Vagina (tissue), 2 donors: ENCODE measurements at regions not wholly inside any gene's neighbourhood (a gene's known extent, or its start where the extent isn't known, plus 50 kb on each side); places are given as distances from the start of the nearest gene placed in this dataset.

Source experiments
- DNase-seq, 2 donors: peaks; one replicate each; pipeline ENCODE4 v3.0.0-alpha.2; 2017; ENCODE audit errors: extremely low spot score in 2 of 2
- H3K27ac ChIP-seq: fragments of 200-600 bp; sonication (generic); one replicate; pipeline ENCODE4 v1.5.1; 2019
- H3K27me3 ChIP-seq: fragments of 200-600 bp; sonication (generic); one replicate; pipeline ENCODE4 v1.5.1; 2019
- H3K36me3 ChIP-seq, 2 donors: fragments of 200-600 bp; sonication (generic); one replicate each; pipeline ENCODE4 v1.5.1; 2017 to 2019
- H3K4me1 ChIP-seq: fragments of 200-600 bp; sonication (generic); one replicate; pipeline ENCODE4 v1.5.1; 2019
- H3K4me3 ChIP-seq, 2 donors: fragments of 200-600 bp; sonication (generic); 1 replicate in 1 of 2; 2 replicates in 1 of 2; pipeline ENCODE4 v1.5.1; 2016 to 2019
- H3K9me3 ChIP-seq: fragments of 200-600 bp; sonication (generic); one replicate; pipeline ENCODE4 v1.5.1; 2019
- POLR2A ChIP-seq, 2 donors: fragments of 450-650 bp; IDR thresholded peaks; one replicate each; pipeline ENCODE4 v1.6.1; 2017; ENCODE audit warnings: antibody characterized with exemption in 2 of 2, mild to moderate bottlenecking in 2 of 2, moderate library complexity in 2 of 2
- POLR2AphosphoS5 ChIP-seq, 2 donors: sonication (generic); formaldehyde crosslinking; IDR thresholded peaks; one replicate each; pipeline ENCODE4 v1.9.0; 2017; ENCODE audit warnings: antibody characterized with exemption in 2 of 2, mild to moderate bottlenecking in 2 of 2, low read depth in 1 of 2; ENCODE audit not compliant: insufficient read depth in 1 of 2
- intact Hi-C: fragments of 100-400 bp; cut with DNase I; formaldehyde crosslinking; loops from one replicate; pipeline ENCODE4 v1.15.1; 2023
- TF ChIP-seq, protein P1 (sequence below), 3 experiments: fragments of 450-650 bp in 2 of 3; fragments of 200-600 bp in 1 of 3; sonication (generic) in 1 of 3; IDR thresholded peaks; one replicate each; pipeline ENCODE4 v1.5.1; 2017 to 2019; ENCODE audit warnings: antibody characterized with exemption in 3 of 3, mild to moderate bottlenecking in 2 of 3, moderate library complexity in 2 of 3

DNA sequence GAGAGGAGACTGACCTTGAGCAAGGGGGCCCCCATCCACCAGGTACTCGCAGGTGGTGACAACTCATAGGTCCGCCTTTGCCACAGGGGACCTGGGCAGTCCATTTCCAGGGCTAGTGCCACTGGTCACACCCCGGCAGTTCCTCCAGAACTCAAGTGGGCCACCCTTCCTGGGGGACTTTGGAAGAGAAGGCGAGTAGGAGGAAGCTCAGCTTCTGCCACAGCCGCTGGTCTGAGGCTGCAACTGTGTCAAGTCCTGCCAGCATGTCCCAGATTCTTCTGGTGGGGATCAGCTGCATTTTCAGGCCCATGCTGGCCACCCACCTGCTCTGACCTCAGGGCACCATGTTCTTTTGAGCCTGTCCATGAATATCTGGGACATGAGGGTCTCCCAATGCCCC, 423.9 kb upstream of the MYT1L start:
- Histone ChIP-seq H3K4me3 (no peak overlapping the region), H3K4me1 (no peaks in the 10 kb centered on the region), H3K27me3 (no peaks in the 10 kb centered on the region), H3K36me3 (no peaks in the 10 kb centered on the region), H3K9me3 (no peaks in the 10 kb centered on the region), H3K27ac (no peak overlapping the region)
- DNase-seq = no peak
- TF ChIP-seq POLR2A (IDR thresholded peaks at IDR 0.05) (no peak), POLR2AphosphoS5 (IDR thresholded peaks at IDR 0.05; ENCODE audit: insufficient read depth in 1 of 2, low read depth in 1 of 2) (no peak)
- TF ChIP-seq, protein P1, sequence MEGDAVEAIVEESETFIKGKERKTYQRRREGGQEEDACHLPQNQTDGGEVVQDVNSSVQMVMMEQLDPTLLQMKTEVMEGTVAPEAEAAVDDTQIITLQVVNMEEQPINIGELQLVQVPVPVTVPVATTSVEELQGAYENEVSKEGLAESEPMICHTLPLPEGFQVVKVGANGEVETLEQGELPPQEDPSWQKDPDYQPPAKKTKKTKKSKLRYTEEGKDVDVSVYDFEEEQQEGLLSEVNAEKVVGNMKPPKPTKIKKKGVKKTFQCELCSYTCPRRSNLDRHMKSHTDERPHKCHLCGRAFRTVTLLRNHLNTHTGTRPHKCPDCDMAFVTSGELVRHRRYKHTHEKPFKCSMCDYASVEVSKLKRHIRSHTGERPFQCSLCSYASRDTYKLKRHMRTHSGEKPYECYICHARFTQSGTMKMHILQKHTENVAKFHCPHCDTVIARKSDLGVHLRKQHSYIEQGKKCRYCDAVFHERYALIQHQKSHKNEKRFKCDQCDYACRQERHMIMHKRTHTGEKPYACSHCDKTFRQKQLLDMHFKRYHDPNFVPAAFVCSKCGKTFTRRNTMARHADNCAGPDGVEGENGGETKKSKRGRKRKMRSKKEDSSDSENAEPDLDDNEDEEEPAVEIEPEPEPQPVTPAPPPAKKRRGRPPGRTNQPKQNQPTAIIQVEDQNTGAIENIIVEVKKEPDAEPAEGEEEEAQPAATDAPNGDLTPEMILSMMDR (IDR thresholded peaks at IDR 0.05) = no peak
- intact Hi-C loops = no loop called here

DNA sequence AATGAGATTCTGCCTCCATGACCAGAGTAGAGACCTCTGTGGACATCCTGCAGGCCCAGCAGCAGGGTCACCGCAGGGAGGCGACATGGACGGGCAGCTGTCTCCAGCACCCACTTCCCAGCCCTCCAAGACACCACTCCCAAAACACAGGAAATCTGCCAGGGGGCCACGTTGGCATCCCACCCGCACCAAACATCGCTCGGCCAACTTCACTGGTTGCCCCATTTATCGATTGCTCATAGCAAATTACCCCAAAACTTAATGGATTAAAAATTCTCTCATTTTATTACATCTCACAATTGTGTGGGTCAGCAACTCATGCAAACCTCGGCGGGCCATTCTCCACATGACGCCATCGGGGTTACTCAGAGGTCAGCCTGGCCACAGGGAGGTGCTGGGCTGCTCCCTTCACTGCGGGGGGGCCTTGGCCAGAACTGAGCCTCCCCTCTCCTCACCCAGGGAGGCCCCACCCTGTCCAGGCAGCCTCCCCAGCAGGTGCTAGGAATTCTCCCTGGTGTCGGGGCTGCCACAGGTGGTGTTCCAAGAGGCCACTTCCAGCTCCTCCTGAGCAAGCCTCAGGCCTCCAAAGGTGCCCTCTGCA, 420.7 kb upstream of the MYT1L start:
- Histone ChIP-seq H3K9me3 (no peaks in the 10 kb centered on the region), H3K36me3 (no peaks in the 10 kb centered on the region), H3K27ac (no peak overlapping the region), H3K27me3 (no peaks in the 10 kb centered on the region), H3K4me1 (no peaks in the 10 kb centered on the region), H3K4me3 (no peak overlapping the region)
- DNase-seq = no peak
- intact Hi-C loops = no loop called here
- TF ChIP-seq, protein P1 (IDR thresholded peaks at IDR 0.05) = no peak
- TF ChIP-seq POLR2AphosphoS5 (IDR thresholded peaks at IDR 0.05; ENCODE audit: insufficient read depth in 1 of 2, low read depth in 1 of 2) (no peak), POLR2A (IDR thresholded peaks at IDR 0.05) (no peak)

DNA sequence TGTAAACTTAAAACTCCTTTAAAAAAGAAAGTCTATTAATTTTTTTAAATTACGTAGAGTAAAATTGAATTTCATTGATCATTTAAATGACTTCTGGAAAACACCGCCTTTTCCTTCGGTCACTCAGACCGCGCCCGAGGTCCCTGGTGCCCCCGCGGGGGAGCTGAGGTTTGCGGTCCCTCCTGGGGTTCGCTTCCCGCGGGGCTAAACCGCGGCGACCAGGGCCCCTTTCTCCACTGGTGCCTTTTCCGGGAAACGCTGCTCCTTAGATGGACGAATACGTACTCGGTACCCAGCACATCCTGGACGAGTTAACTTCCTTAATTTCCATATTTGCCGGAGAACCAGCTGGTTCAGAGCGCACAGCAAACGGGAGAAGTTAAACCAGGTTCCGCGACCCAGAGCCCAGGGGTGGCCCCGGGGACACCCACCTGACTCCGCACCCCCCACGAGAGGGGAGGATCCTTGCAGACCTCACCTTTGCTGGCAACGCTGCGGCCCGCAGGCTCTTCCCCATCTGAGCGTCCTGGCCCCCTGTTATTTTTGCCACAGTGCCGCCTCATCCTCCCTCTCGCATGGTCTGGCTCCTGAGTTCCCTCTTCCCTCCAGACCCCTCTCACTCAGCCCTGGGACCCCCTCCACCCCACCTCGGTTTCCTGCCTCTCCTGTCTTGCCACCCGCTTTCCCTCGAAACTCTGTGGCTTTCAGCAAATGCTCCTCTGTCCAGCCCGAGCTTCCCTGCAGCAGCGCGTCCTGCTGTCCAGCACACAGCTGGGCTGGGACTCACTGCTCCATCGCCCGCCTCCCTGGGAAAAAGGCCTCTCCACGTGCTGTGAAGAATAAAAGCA, 420.0 kb upstream of the MYT1L start:
- intact Hi-C loops = no loop called here
- H3K9me3 ChIP-seq = no peaks in the 10 kb centered on the region
- no peaks in the 10 kb centered on the region for H3K27me3 ChIP-seq
- DNase-seq = no peak
- no peaks in the 10 kb centered on the region for H3K4me1 ChIP-seq
- no peaks in the 10 kb centered on the region for H3K36me3 ChIP-seq
- TF ChIP-seq POLR2A (IDR thresholded peaks at IDR 0.05) = no peak
- TF ChIP-seq POLR2AphosphoS5 (IDR thresholded peaks at IDR 0.05; ENCODE audit: insufficient read depth in 1 of 2, low read depth in 1 of 2) = no peak
- TF ChIP-seq, protein P1 (IDR thresholded peaks at IDR 0.05) = no peak
- no peak overlapping the region for H3K27ac ChIP-seq
- no peak overlapping the region for H3K4me3 ChIP-seq

DNA sequence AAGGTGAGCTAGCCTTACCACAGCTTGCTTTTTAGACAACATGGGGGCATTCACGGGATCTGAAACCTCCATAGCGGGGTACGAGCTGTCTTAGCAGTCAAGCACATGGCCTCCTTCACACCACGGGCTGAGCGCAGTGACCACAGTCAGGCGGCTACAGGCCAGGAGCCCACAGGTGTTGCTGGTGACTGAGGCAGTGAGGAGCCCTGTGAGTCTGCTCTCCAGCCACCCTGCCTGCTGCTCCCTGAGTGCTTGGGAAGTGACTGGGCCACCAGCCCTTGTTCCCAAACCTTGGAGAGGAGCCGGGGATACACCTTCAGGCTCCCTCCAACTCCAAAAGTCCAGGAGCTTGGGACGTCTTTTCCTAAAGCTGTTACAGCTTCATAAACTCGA, 418.1 kb upstream of the MYT1L start:
- H3K4me1 ChIP-seq = no peaks in the 10 kb centered on the region
- no peaks in the 10 kb centered on the region for H3K36me3 ChIP-seq
- no peaks in the 10 kb centered on the region for H3K27me3 ChIP-seq
- no peaks in the 10 kb centered on the region for H3K9me3 ChIP-seq
- H3K27ac ChIP-seq = no peak overlapping the region
- TF ChIP-seq POLR2AphosphoS5 (IDR thresholded peaks at IDR 0.05; ENCODE audit: insufficient read depth in 1 of 2, low read depth in 1 of 2) (no peak), POLR2A (IDR thresholded peaks at IDR 0.05) (no peak)
- TF ChIP-seq, protein P1 (IDR thresholded peaks at IDR 0.05) = no peak
- no peak overlapping the region for H3K4me3 ChIP-seq
- DNase-seq = no peak
- intact Hi-C loops = no loop called here
